ENCODE measurements at regions not wholly inside any gene's neighbourhood (a gene's known extent, or its start where the extent isn't known, plus 50 kb on each side); places are given as distances from the start of the nearest gene placed in this dataset.

DNA sequence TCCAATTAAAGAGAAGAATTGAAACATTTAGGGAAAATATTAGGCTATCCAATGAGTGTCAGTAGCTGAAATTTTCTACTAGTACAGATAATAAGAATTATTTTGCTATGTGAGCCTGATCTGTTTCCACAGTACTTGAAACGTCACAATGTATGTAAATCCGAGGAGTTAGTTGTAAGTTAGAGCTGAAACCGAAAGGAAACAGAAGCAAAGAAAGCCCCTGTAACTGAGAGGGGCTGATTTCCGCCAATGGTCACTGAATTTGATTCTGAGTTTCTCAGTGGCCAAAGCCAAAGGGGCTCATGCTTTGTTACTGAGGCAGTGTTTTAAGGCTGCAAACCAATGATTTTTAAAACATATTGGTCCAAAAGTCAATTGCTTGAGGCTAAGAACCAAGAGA, 168.3 kb upstream of the DUSP10 start:
- no peak for DNase-seq (ENCODE audit: low read depth)
- TF ChIP-seq, protein P1, sequence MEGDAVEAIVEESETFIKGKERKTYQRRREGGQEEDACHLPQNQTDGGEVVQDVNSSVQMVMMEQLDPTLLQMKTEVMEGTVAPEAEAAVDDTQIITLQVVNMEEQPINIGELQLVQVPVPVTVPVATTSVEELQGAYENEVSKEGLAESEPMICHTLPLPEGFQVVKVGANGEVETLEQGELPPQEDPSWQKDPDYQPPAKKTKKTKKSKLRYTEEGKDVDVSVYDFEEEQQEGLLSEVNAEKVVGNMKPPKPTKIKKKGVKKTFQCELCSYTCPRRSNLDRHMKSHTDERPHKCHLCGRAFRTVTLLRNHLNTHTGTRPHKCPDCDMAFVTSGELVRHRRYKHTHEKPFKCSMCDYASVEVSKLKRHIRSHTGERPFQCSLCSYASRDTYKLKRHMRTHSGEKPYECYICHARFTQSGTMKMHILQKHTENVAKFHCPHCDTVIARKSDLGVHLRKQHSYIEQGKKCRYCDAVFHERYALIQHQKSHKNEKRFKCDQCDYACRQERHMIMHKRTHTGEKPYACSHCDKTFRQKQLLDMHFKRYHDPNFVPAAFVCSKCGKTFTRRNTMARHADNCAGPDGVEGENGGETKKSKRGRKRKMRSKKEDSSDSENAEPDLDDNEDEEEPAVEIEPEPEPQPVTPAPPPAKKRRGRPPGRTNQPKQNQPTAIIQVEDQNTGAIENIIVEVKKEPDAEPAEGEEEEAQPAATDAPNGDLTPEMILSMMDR (IDR thresholded peaks at IDR 0.05; ENCODE audit: insufficient read depth, low read depth, low read length, missing control alignments): no peak
- H3K4me3 ChIP-seq (ENCODE audit: low read length): no peak overlapping the region

DNA sequence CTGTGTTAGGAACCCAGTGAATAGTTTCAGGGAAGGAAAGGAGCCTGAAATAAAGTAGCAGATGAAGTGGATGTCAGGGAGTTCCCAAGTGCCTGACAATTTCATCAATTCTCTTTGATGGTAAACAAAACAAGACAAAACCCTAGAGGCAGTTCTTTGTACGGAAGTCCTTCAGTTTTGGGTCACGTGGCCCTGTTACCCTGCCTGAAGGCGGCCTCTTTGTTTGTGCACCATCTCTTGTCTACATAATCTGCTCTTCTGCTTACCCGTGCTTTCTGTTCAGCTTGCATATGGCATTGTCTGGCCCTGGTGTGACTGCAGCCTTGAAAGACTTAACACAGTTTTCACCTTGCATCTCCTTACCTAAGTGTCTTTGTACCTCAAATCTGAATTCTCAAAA, 166.7 kb upstream of the DUSP10 start:
- H3K4me3 ChIP-seq (ENCODE audit: low read length): no peak overlapping the region
- TF ChIP-seq, protein P1 (IDR thresholded peaks at IDR 0.05; ENCODE audit: insufficient read depth, low read depth, low read length, missing control alignments): no peak
- DNase-seq (ENCODE audit: low read depth): no peak

DNA sequence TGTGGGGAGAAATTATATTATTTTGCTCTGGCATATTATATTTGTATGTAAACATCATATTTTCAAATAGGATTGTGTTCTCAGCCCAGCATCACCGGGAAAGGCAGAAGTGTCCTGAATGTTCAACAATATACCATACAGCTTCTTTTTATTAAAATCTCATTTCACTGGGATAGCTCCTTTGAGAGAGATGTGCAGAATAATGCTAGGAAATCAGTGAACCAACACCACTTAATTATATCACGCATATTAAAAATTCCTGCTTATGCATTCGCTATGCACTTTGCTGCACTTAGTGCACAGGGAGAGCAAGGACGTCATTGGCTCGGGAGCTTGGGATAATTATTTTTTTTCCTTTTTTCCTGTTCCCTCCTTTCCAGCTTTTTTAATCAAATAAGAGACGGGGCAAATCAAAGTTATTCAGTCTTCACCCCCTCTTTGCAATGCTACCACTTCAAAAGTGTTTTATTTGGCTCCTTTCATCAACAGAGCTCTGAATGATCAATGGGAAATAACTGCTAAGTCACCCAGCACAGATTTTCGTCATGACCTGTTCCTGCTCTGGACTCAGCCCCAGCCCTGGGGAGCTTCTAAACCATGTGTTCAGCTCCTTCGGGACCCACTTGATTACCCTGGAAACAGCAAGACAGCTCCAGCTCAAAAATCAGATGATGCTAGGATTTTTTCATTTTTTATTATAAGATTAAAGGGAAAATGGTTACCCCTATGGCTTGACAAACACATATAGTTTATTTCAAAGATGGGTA, 165.5 kb upstream of the DUSP10 start:
- DNase-seq (ENCODE audit: low read depth): no peak
- no peak overlapping the region for H3K4me3 ChIP-seq (ENCODE audit: low read length)
- TF ChIP-seq, protein P1 (IDR thresholded peaks at IDR 0.05; ENCODE audit: insufficient read depth, low read depth, low read length, missing control alignments): no peak

DNA sequence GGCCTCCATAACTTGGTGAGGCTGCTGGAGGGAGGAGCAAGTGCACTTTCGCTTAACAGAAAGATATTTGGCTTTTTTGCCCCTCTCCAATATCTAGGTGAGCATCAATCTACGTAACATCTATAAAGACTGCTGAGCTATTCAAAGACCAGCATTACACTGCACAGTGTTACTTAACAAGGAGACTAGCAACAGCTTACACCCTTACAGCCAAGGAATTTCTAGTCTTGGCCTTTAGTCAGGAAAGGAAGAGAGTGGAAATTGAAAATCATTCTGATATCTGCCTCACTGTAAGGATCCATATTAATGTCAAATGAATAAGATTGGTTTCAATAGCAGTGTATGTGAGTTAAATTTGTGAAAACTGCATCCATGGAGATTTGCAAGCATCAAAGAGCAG, 163.9 kb upstream of the DUSP10 start:
- DNase-seq (ENCODE audit: low read depth): no peak
- no peak overlapping the region for H3K4me3 ChIP-seq (ENCODE audit: low read length)
- TF ChIP-seq, protein P1 (IDR thresholded peaks at IDR 0.05; ENCODE audit: insufficient read depth, low read depth, low read length, missing control alignments): no peak

DNA sequence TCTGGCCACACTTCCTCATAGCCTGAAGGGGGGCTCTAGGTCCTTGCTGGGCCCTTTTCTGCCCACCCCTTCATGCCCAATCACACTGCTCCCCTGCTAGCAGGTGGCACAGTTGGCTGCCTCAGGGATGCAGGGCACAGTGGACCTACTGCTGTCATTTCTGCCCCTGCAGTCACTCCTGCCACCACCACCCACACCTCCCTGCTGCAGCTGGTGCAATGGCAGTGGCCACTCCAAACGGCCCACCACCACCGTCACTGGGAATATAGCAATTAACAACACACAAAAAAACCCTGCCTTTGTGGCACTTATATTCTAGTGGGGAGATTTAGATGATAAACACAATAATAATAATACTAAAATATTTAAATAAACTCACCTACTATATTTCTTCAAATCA, 162.4 kb upstream of the DUSP10 start:
- TF ChIP-seq, protein P1 (IDR thresholded peaks at IDR 0.05; ENCODE audit: insufficient read depth, low read depth, low read length, missing control alignments): no peak
- no peak for DNase-seq (ENCODE audit: low read depth)
- no peak overlapping the region for H3K4me3 ChIP-seq (ENCODE audit: low read length)

DNA sequence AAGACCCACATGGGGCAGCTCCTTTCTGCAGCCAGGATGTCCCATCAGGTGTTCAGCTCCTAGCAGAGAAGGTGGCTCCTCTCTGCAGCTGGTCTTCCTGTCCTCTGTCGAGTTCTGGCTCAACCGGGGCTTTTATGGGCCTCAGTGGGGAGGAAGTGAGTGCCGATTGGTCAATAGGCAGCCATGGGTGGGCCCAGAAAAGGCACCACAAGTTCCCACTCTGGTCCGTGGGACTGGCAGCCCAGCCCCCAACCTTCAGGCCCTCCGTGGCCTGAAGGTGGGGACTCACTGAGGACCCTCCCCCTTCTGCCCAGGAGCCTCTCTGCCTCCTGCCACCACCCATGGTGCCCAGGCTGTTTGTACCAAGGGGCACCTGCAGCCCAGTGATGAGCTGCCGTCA, 161.7 kb upstream of the DUSP10 start:
- TF ChIP-seq, protein P1 (IDR thresholded peaks at IDR 0.05; ENCODE audit: insufficient read depth, low read depth, low read length, missing control alignments): no peak
- DNase-seq (ENCODE audit: low read depth): no peak
- H3K4me3 ChIP-seq (ENCODE audit: low read length): no peak overlapping the region

DNA sequence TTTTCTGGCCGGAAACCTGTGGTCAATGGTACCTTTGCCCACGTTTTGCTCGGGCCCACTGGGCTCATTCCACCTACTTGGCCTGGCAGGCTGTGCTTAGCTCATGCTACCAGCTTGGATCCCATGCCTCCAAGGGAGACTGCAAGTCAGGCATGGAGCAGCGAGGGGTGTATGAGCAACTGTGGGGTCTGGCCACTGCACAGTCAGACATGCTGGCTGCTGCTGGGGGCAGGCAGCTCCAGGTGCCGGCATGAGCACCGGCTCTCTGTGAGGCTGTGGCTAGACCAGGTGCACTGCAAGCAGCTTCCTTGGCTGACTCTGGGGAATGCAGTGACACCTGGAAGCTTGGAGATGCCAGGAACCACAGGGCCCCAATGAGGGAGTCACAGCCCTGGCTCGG, 161.1 kb upstream of the DUSP10 start:
- no peak overlapping the region for H3K4me3 ChIP-seq (ENCODE audit: low read length)
- TF ChIP-seq, protein P1 (IDR thresholded peaks at IDR 0.05; ENCODE audit: insufficient read depth, low read depth, low read length, missing control alignments): no peak
- DNase-seq (ENCODE audit: low read depth): no peak

Data from epithelial cell of esophagus (primary cell).